HFFc6 (cell line): ENCODE measurements at regions not wholly inside any gene's neighbourhood (a gene's known extent, or its start where the extent isn't known, plus 50 kb on each side); places are given as distances from the start of the nearest gene placed in this dataset.

Experiments
- DNase-seq: peaks from one replicate; pipeline ENCODE4 v3.0.0-alpha.2; 2018
- H3K27ac Mint-ChIP-seq: 2 replicates; pipeline ENCODE4 v1.8.0; 2020; ENCODE audit warnings: mild to moderate bottlenecking, mixed read lengths
- H3K27me3 Mint-ChIP-seq: 2 replicates; pipeline ENCODE4 v1.8.0; 2021; ENCODE audit warnings: mild to moderate bottlenecking, moderate library complexity, mixed read lengths; ENCODE audit not compliant: insufficient read depth
- H3K36me3 Mint-ChIP-seq: 2 replicates; pipeline ENCODE4 v1.8.0; 2021; ENCODE audit warnings: low read depth, mixed read lengths
- H3K4me1 Mint-ChIP-seq: 2 replicates; pipeline ENCODE4 v1.8.0; 2020; ENCODE audit warnings: low read depth, mixed read lengths
- H3K4me3 Mint-ChIP-seq: 2 replicates; pipeline ENCODE4 v1.8.0; 2020; ENCODE audit warnings: mild to moderate bottlenecking, moderate library complexity, mixed read lengths
- H3K9me3 Mint-ChIP-seq: 2 replicates; pipeline ENCODE4 v1.8.0; 2020; ENCODE audit warnings: mild to moderate bottlenecking, mixed read lengths
- CTCF ChIP-seq: fragments of 200-600 bp; sonication (generic); IDR thresholded peaks from 2 replicates; pipeline ENCODE4 v1.5.0; 2021; ENCODE audit warnings: antibody characterized with exemption, mild to moderate bottlenecking

- Mint-ChIP-seq H3K4me1 (peaks cover 5% of the 10 kb centered on the region; the same call in 1 of the 2 replicates), H3K27me3 (peaks cover 7% of the 10 kb centered on the region), H3K36me3 (no peaks in the 10 kb centered on the region), H3K4me3 (no peak overlapping the region), H3K27ac (no peak overlapping the region), H3K9me3 (no peaks in the 10 kb centered on the region)
- TF ChIP-seq CTCF: no peak
- DNase-seq: no peak
These were observed 528.3 kb downstream of the CD83 start for GRCh38 chr6:14645841-14646240.

GRCh38 chr6:14646371-14646770 is 528.8 kb downstream of the CD83 start:
- Mint-ChIP-seq H3K36me3 (no peaks in the 10 kb centered on the region), H3K9me3 (no peaks in the 10 kb centered on the region), H3K27me3 (peaks cover 7% of the 10 kb centered on the region), H3K4me1 (peaks cover 5% of the 10 kb centered on the region; the same call in 1 of the 2 replicates), H3K4me3 (no peak overlapping the region), H3K27ac (no peak overlapping the region)
- TF ChIP-seq CTCF: no peak
- DNase-seq: no peak

- H3K9me3 Mint-ChIP-seq: no peaks in the 10 kb centered on the region
- peaks cover 7% of the 10 kb centered on the region for H3K27me3 Mint-ChIP-seq
- DNase-seq: no peak
- no peaks in the 10 kb centered on the region for H3K36me3 Mint-ChIP-seq
- no peak overlapping the region for H3K4me3 Mint-ChIP-seq
- no peak overlapping the region for H3K27ac Mint-ChIP-seq
- peaks cover 5% of the 10 kb centered on the region; the same call in 1 of the 2 replicates for H3K4me1 Mint-ChIP-seq
- TF ChIP-seq CTCF: no peak
These were observed 529.8 kb downstream of the CD83 start for GRCh38 chr6:14647357-14647756.

GRCh38 chr6:14652536-14652935 is 535.0 kb downstream of the CD83 start:
- no peak overlapping the region for H3K4me3 Mint-ChIP-seq
- no peaks in the 10 kb centered on the region for H3K4me1 Mint-ChIP-seq
- peaks cover 13% of the 10 kb centered on the region for H3K27me3 Mint-ChIP-seq
- H3K27ac Mint-ChIP-seq: no peak overlapping the region
- DNase-seq: no peak
- H3K36me3 Mint-ChIP-seq: no peaks in the 10 kb centered on the region
- no peaks in the 10 kb centered on the region for H3K9me3 Mint-ChIP-seq
- no peak for TF ChIP-seq CTCF

- no peak for TF ChIP-seq CTCF
- H3K9me3 Mint-ChIP-seq: no peaks in the 10 kb centered on the region
- peaks cover 9% of the 10 kb centered on the region for H3K27me3 Mint-ChIP-seq
- peaks cover 15% of the 10 kb centered on the region for H3K4me1 Mint-ChIP-seq
- DNase-seq: no peak
- H3K27ac Mint-ChIP-seq: no peak overlapping the region
- H3K36me3 Mint-ChIP-seq: no peaks in the 10 kb centered on the region
- no peak overlapping the region for H3K4me3 Mint-ChIP-seq
These were observed 537.9 kb downstream of the CD83 start for GRCh38 chr6:14655201-14656061.
